NCI-H187 (cell line): ENCODE measurements at regions not wholly inside any gene's neighbourhood (a gene's known extent, or its start where the extent isn't known, plus 50 kb on each side); places are given as distances from the start of the nearest gene placed in this dataset.

Experiments used
- DNase-seq, 2 experiments: peaks; one replicate each; lab custom pipeline; 2025; lab: John Stamatoyannopoulos, UW

- DNase-seq = no peak
Measured at GRCh38 chr12:65628061-65628460, 196.2 kb upstream of the HMGA2 start.

- DNase-seq = no peak
Measured at GRCh38 chr12:65630555-65630954, 193.7 kb upstream of the HMGA2 start.

DNA sequence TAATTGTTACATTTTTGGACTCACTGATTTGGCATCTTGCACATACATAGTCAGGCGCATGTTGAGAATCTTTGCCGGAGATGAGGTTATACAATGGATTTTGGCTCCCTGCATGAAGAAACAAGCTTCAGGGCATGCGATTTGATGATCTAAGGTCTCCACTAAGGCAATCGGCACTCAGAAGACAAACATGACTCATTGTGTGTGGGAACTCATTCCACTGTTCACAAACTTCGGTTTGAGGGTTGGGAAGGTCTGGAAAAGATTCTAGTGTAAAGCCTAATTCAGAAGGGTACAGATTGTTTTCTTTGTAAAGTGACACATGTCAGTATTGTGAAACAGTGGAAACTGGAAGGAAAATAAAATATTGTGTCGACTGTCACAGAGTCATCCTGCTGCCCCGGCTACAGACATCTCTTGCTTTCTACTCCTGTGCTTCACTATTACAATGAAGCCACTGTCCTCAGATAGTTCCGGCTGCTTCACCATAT is 192.6 kb upstream of the HMGA2 start:
- no peak for DNase-seq

GRCh38 chr12:65632131-65632855 is 192.0 kb upstream of the HMGA2 start:
- no peak for DNase-seq

DNA sequence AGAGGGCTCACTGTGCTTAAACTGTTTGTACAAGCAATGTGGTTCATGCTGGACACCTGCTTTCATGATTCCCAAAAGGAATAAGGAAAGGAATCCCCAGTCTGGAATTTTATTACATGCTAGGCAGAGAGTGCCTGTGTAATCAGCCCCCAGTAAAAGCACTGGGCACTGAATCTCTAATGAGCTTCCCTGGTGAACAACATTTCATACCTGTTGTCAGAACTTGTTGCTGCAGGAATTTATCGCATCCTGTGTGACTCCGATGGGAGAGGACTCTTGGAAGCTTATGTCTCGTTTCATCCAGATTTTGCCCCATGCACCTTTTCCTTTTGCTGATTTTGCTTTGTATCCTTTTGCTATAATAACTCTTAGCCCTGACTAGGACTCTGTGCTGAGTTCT is 190.2 kb upstream of the HMGA2 start:
- no peak for DNase-seq

GRCh38 chr12:65634626-65635331 is 189.5 kb upstream of the HMGA2 start:
- no peak for DNase-seq

DNA sequence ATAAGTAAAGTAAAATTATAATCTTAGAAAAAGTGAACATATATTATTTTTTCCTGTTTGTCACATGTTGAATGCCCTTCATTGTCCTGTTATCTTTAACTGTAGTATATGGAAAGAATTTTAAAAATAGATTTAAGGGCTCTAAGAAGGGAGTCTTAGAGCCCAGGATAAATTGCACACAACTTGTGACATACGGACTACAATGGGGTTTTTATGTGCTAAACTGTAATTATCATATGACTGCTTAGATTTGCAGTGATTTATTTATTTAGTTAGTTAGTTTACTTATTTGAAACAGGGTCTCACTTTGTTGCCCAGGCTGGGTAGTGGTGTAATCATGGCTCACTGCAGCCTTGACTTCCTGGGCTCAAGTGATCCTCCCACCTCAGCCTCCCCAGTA is 187.8 kb upstream of the HMGA2 start:
- DNase-seq = no peak

- DNase-seq = no peak
Measured at GRCh38 chr12:65637150-65637549, 187.1 kb upstream of the HMGA2 start.

GRCh38 chr12:65637774-65638173 is 186.5 kb upstream of the HMGA2 start:
- no peak for DNase-seq

GRCh38 chr12:65638324-65638723 is 186.0 kb upstream of the HMGA2 start:
- DNase-seq = no peak

GRCh38 chr12:65640489-65640901 is 183.8 kb upstream of the HMGA2 start:
- no peak for DNase-seq

DNA sequence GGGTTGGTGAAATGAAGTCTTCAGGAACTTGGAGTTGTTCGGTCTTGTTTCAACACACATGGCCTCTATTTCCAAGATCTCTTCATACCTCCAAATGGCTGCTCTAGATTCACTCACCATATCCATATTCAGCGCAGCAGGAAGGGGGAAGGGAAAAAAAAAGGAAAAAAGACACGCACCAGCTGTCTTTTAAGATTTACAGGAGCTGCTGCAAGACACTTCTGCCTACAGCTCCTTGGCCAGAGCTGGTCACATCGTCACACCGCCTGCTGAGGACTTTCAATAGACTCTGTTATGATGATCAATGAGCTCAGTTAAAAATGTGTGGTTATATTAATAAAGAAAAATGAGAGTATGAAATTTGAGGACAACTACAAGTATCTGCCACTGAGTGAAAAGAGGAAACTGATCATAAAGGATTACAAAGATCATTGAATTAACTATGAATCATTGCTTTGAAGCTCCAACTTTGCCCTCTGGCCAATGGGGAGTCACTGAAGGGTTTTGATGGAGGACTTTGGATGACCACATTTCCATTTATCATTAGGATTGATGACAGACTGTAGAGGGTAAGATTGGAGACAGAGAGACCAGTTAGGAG is 182.1 kb upstream of the HMGA2 start:
- no peak for DNase-seq

GRCh38 chr12:65643171-65643570 is 181.1 kb upstream of the HMGA2 start:
- no peak for DNase-seq

DNA sequence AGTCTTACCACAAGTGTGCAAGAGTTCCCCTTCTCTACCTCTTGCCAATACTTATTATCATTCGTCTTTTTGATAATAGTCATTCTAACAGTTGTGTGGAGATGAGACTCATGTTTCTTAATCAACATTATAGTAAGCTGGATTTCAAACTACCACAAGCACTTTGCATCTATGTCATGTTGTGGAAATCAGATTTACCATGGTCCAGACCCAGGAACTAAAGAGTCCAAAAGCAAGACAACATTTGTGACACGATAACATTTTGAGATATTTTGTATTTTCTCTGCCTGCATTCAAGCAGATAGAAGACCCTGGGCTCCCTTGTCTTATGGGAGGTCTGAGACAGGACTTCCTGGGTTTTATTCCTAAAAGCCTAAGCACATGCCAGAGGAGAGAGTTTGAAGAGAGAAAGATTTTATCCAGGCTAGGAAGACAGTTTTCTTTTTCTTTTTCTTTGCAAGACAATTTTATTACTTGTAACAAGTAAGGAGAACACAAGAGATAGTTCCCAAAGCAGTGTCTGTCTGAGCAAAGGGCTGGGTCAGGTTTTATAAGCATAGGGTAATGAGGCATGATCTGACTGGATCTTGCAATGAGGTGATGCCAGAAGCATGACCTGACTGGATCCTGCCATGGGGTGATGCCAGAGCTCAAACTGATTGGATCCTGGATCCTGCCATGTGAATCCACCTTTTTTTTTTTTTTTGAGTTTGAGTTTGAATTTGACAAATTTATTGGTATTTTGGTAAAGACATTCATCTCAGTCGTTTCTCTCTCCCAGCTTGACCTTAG is 180.5 kb upstream of the HMGA2 start:
- no peak for DNase-seq

DNA sequence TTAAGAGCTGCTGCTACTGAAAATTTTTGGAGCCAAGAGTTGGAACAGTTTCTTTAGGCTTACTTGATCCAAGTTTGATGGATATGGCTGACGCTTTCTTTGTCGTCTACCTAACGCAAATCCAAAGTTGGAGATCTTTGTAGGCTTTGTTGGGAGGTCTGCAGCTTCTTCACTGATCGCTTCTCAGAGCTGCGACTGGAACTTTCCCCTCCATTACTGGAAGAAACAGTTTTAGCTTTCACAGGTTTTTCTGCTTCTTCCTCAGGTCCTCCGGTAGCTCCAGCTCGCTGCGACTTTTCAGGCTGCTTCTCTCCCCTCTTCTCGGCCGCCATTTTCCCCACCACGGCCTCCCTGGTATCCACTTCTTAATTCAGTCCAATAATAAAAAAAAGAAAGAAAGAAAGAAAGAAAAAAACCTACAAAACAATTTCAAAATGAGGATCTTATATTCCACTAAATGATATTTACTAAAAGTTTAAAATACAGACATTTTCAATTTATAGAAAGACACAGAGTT is 178.1 kb upstream of the HMGA2 start:
- no peak for DNase-seq

GRCh38 chr12:65647074-65647473 is 177.2 kb upstream of the HMGA2 start:
- no peak for DNase-seq

GRCh38 chr12:65648461-65648860 is 175.8 kb upstream of the HMGA2 start:
- no peak for DNase-seq

- no peak for DNase-seq
Measured at GRCh38 chr12:65649126-65649525, 175.2 kb upstream of the HMGA2 start.

- DNase-seq = no peak
Measured at GRCh38 chr12:65651060-65651459, 173.2 kb upstream of the HMGA2 start.

GRCh38 chr12:65653321-65653720 is 171.0 kb upstream of the HMGA2 start:
- DNase-seq = no peak

- no peak for DNase-seq
Measured at GRCh38 chr12:65653946-65654629, 170.2 kb upstream of the HMGA2 start.
